ENCODE measurements at regions not wholly inside any gene's neighbourhood (a gene's known extent, or its start where the extent isn't known, plus 50 kb on each side); places are given as distances from the start of the nearest gene placed in this dataset.

- TF ChIP-seq RCOR1 (conservative IDR thresholded peaks at IDR 0.05; ENCODE audit: low read depth, low read length): no peak
- TF ChIP-seq TAF1 (IDR thresholded peaks at IDR 0.05; ENCODE audit: borderline replicate concordance, low read depth, low read length): no peak
- TF ChIP-seq SKIL (IDR thresholded peaks at IDR 0.05; ENCODE audit: low read depth, poor library complexity, severe bottlenecking): no peak
- no peak for TF ChIP-seq MTA2 (IDR thresholded peaks at IDR 0.05; ENCODE audit: low read depth)
- no peak for TF ChIP-seq MYC (IDR thresholded peaks at IDR 0.05; ENCODE audit: insufficient read depth, insufficient read length, insufficient replicate concordance, low read length, severe bottlenecking)
- no peak for TF ChIP-seq STAT1 (conservative IDR thresholded peaks at IDR 0.05)
- TF ChIP-seq PAX8 (IDR thresholded peaks at IDR 0.05): no peak
- TF ChIP-seq POLR2AphosphoS5 (IDR thresholded peaks at IDR 0.05; ENCODE audit: low read length): no peak
- no peak for TF ChIP-seq POLR2AphosphoS2 (IDR thresholded peaks at IDR 0.05; ENCODE audit: low read depth, low read length)
- FAIRE-seq (no peak), ATAC-seq (no peak), DNase-seq (ENCODE audit: low read depth, low spot score) (no peak)
- Histone ChIP-seq H3K4me1 (ENCODE audit: control insufficient read depth, insufficient read depth, low read length) (no peaks in the 10 kb centered on the region), H3K9me3 (replicated peaks; ENCODE audit: control insufficient read depth, insufficient read depth, low read length) (no peaks in the 10 kb centered on the region), H3K4me3 (no peak overlapping the region), H4K20me1 (ENCODE audit: control insufficient read depth, insufficient read depth) (no peaks in the 10 kb centered on the region), H3K36me3 (ENCODE audit: control insufficient read depth in 2 of 2, insufficient read depth in 2 of 2, low read length in 1 of 2) (no peaks in the 10 kb centered on the region), H3K27me3 (replicated peaks in 1 of 2; ENCODE audit: control insufficient read depth in 2 of 2, insufficient read depth in 2 of 2, low read length in 1 of 2) (no peaks in the 10 kb centered on the region), H2AFZ (ENCODE audit: control insufficient read depth, low read depth, low read length) (no peak overlapping the region), H3K4me2 (ENCODE audit: control insufficient read depth, insufficient read depth) (no peak overlapping the region), H3K27ac (ENCODE audit: control insufficient read depth, insufficient read depth) (no peak overlapping the region), H3K79me2 (ENCODE audit: control insufficient read depth, insufficient read depth, low read length) (no peaks in the 10 kb centered on the region), H3K9ac (ENCODE audit: control insufficient read depth, insufficient read depth, low read length) (no peak overlapping the region)
- SMC1A ChIA-PET (ENCODE audit: uncharacterized antibody, unreplicated experiment): no interaction called here
- BruUV-seq (replicated peaks): no TSS peak
- CTCF ChIA-PET: no interaction called here
- WGBS (ENCODE audit: insufficient coverage, insufficient replicate concordance, low lambda C conversion rate, missing lambda C conversion rate): 58% methylated on average over 15 of the region's 15 CpGs
- in situ Hi-C loops (cut with MboI) (no loop called here), intact Hi-C loops (cut with micrococcal nuclease; ENCODE audit: unreplicated experiment) (no loop called here)
- POLR2A ChIA-PET: no interaction called here
- RAD21 ChIA-PET (ENCODE audit: unreplicated experiment): no interaction called here
These were observed 295.0 kb upstream of the IGFBP3 start for GRCh38 chr7:46215987-46216567.
